ENCODE measurements at regions not wholly inside any gene's neighbourhood (a gene's known extent, or its start where the extent isn't known, plus 50 kb on each side); places are given as distances from the start of the nearest gene placed in this dataset.

DNA sequence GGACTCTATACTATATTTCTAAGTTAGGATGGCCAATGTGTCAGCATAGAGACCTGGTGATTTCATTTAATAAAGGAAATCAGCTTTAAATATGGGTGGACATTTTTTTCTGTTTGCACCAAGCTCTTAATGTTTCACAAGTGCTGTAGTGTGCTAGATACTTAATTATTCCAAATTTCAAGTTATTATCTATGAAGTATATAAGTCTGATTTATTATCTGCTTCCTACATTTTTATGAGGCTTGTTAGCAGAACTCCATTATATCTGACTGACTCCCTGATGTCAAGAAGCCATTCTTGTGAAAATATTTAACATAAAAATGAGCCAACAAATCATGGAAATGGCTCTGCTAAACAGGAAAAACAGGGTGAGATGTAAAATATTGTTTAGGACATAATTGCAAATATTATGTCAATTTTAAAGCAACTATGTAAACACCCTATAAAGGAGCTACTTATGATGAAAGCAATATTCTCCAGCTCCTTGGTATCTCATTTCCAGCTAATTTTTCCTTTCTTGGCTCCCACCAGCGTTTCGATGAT is 1415.2 kb downstream of the GATA3 start:
- TF ChIP-seq RCOR1 (IDR thresholded peaks at IDR 0.05; ENCODE audit: insufficient replicate concordance, low read length) (no peak), MAFK (IDR thresholded peaks at IDR 0.05; ENCODE audit: low read depth, low read length) (no peak), BHLHE40 (IDR thresholded peaks at IDR 0.05; ENCODE audit: low read depth, low read length) (no peak), RFX5 (IDR thresholded peaks at IDR 0.05; ENCODE audit: low read depth, low read length) (no peak), CEBPB (IDR thresholded peaks at IDR 0.05; ENCODE audit: low read depth, low read length) (no peak), CHD1 (IDR thresholded peaks at IDR 0.05; ENCODE audit: low read depth, low read length) (no peak), SMC3 (IDR thresholded peaks at IDR 0.05; ENCODE audit: low read depth, low read length) (no peak), MAZ (IDR thresholded peaks at IDR 0.05; ENCODE audit: borderline replicate concordance, low read depth, low read length) (no peak), NFE2L2 (IDR thresholded peaks at IDR 0.05; ENCODE audit: low read depth, low read length) (no peak), RAD21 (IDR thresholded peaks at IDR 0.05; ENCODE audit: low read length) (no peak), POLR2A (IDR thresholded peaks at IDR 0.05; ENCODE audit: low read depth, low read length) (no peak), FOS (IDR thresholded peaks at IDR 0.05; ENCODE audit: low read depth, low read length) (no peak), MXI1 (IDR thresholded peaks at IDR 0.05; ENCODE audit: borderline replicate concordance, low read depth, low read length) (no peak)
- TF ChIP-seq, protein P1, sequence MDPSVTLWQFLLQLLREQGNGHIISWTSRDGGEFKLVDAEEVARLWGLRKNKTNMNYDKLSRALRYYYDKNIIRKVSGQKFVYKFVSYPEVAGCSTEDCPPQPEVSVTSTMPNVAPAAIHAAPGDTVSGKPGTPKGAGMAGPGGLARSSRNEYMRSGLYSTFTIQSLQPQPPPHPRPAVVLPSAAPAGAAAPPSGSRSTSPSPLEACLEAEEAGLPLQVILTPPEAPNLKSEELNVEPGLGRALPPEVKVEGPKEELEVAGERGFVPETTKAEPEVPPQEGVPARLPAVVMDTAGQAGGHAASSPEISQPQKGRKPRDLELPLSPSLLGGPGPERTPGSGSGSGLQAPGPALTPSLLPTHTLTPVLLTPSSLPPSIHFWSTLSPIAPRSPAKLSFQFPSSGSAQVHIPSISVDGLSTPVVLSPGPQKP (IDR thresholded peaks at IDR 0.05; ENCODE audit: borderline replicate concordance, low read depth, low read length) = no peak
- TF ChIP-seq, protein P2, sequence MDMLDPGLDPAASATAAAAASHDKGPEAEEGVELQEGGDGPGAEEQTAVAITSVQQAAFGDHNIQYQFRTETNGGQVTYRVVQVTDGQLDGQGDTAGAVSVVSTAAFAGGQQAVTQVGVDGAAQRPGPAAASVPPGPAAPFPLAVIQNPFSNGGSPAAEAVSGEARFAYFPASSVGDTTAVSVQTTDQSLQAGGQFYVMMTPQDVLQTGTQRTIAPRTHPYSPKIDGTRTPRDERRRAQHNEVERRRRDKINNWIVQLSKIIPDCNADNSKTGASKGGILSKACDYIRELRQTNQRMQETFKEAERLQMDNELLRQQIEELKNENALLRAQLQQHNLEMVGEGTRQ (IDR thresholded peaks at IDR 0.05; ENCODE audit: low read depth, low read length) = no peak
- TF ChIP-seq, protein P3, sequence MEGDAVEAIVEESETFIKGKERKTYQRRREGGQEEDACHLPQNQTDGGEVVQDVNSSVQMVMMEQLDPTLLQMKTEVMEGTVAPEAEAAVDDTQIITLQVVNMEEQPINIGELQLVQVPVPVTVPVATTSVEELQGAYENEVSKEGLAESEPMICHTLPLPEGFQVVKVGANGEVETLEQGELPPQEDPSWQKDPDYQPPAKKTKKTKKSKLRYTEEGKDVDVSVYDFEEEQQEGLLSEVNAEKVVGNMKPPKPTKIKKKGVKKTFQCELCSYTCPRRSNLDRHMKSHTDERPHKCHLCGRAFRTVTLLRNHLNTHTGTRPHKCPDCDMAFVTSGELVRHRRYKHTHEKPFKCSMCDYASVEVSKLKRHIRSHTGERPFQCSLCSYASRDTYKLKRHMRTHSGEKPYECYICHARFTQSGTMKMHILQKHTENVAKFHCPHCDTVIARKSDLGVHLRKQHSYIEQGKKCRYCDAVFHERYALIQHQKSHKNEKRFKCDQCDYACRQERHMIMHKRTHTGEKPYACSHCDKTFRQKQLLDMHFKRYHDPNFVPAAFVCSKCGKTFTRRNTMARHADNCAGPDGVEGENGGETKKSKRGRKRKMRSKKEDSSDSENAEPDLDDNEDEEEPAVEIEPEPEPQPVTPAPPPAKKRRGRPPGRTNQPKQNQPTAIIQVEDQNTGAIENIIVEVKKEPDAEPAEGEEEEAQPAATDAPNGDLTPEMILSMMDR (conservative IDR thresholded peaks at IDR 0.05; ENCODE audit: low read depth, low read length) = no peak
- Histone ChIP-seq H2BK120ac (ENCODE audit: low read depth, low read length) (no peak overlapping the region), H3K4me3 (ENCODE audit: insufficient read depth, low read depth, low read length) (no peak overlapping the region), H3K9me3 (ENCODE audit: control insufficient read depth, insufficient read depth, low read length) (no peaks in the 10 kb centered on the region), H4K91ac (ENCODE audit: insufficient read depth, low read depth, low read length) (no peak overlapping the region), H3K56ac (ENCODE audit: extremely low read depth, insufficient read depth, low read length) (no peak overlapping the region), H2BK15ac (ENCODE audit: low read depth, low read length) (no peak overlapping the region), H2BK20ac (ENCODE audit: low read depth, low read length) (no peak overlapping the region), H3K18ac (ENCODE audit: low read depth, low read length) (no peak overlapping the region), H3K23ac (ENCODE audit: low read depth, low read length) (no peak overlapping the region), H3K36me3 (ENCODE audit: control insufficient read depth, insufficient read depth, low read length) (no peaks in the 10 kb centered on the region), H4K20me1 (ENCODE audit: insufficient read depth, low read length) (no peaks in the 10 kb centered on the region), H2AK5ac (ENCODE audit: low read depth, low read length) (no peak overlapping the region), H3K27ac (ENCODE audit: insufficient read depth, low read length) (no peak overlapping the region), H4K8ac (ENCODE audit: low read depth in 2 of 2, low read length in 2 of 2) (no peak overlapping the region), H2AK9ac (replicated peaks; ENCODE audit: low read depth, low read length, poor library complexity) (no peak overlapping the region), H3K14ac (replicated peaks; ENCODE audit: low read depth, low read length) (no peak overlapping the region), H3K9ac (ENCODE audit: low read depth, low read length) (no peak overlapping the region), H3K79me1 (ENCODE audit: low read depth in 1 of 2, low read length in 2 of 2) (no peaks in the 10 kb centered on the region), H3K9me1 (ENCODE audit: insufficient read depth, low read length) (no peaks in the 10 kb centered on the region), H2BK5ac (ENCODE audit: low read depth, low read length, poor library complexity, severe bottlenecking) (no peak overlapping the region), H3K4ac (ENCODE audit: low read depth, low read length) (no peak overlapping the region), H4K5ac (ENCODE audit: low read depth, low read length) (no peak overlapping the region), H3K27me3 (ENCODE audit: control insufficient read depth, insufficient read depth, low read length) (no peaks in the 10 kb centered on the region), H3K4me1 (ENCODE audit: control insufficient read depth, insufficient read depth, low read length) (no peaks in the 10 kb centered on the region), H3K4me2 (ENCODE audit: low read depth, low read length) (no peak overlapping the region), H2AFZ (replicated peaks; ENCODE audit: low read length, poor library complexity) (no peak overlapping the region)
- ChIA-PET POLR2A (ENCODE audit: unreplicated experiment) (no interaction called here), CTCF (no interaction called here)
- BruUV-seq (replicated peaks) = no TSS peak
- dilution Hi-C loops (cut with HindIII; ENCODE audit: low sequenced_read_pairs, unreplicated experiment) (no loop called here), in situ Hi-C loops (cut with MboI; ENCODE audit: low sequenced_read_pairs) (no loop called here), intact Hi-C loops (cut with micrococcal nuclease) (no loop called here)
- WGBS, 2 experiments (ENCODE audit: extremely low coverage in 2 of 2, insufficient read length in 1 of 2) = no CpG with 5 or more reads among the region's 2 CpGs
- ATAC-seq (ENCODE audit: low read depth) (no peak), DNase-seq (no peak)

Measured in IMR-90 (cell line).